K562 (cell line): ENCODE measurements at regions not wholly inside any gene's neighbourhood (a gene's known extent, or its start where the extent isn't known, plus 50 kb on each side); places are given as distances from the start of the nearest gene placed in this dataset.

Experiments
- ATAC-seq: fragments of 200-7000 bp; cut with Tn5 transposase; 3 replicates; pipeline ENCODE4 v1.9.1; 2020; ENCODE audit warnings: moderate library complexity
- BruUV-seq: library from RNA; stranded (reverse); fragments of 400-500 nt; replicated peaks from 2 replicates; lab custom pipeline; 2021; lab: Mats Ljungman, UMichigan
- CTCF ChIA-PET: fragments of 300-600 bp; formaldehyde crosslinking; extraction: SDS; loops from one replicate; lab custom pipeline; 2021; ENCODE audit warnings: low intra/inter-chr PET ratio; lab: Yijun Ruan, JAX
- POLR2A ChIA-PET: fragments of 300-600, 350-650 bp; sonication (Branson Sonifier 250); formaldehyde crosslinking; extraction: SDS; loops from one replicate; lab custom pipeline; 2021; ENCODE audit warnings: antibody characterized with exemption, inconsistent platforms; lab: Yijun Ruan, JAX
- DNase-seq, 4 experiments: peaks; one replicate each; pipeline versions ENCODE4 v3.0.0 to v3.0.0-alpha.2; 2011 to 2018; ENCODE audit warnings: low spot score in 3 of 4, mixed read lengths in 3 of 4; ENCODE audit errors: extremely low read depth in 1 of 4
- FAIRE-seq: peaks from 2 replicates; lab custom pipeline; 2011; peaks lifted over from hg19 to GRCh38; lab: Jason Lieb, UNC
- H2AFZ ChIP-seq: 2 replicates; pipeline ENCODE4 v1.6.0; 2011; ENCODE audit warnings: low read depth, low read length, control low read depth, inconsistent platforms
- H3K27ac ChIP-seq: fragments of 200-600 bp; 3 replicates; pipeline ENCODE4 v1.8.0; 2011; ENCODE audit warnings: low read depth, mild to moderate bottlenecking, control low read depth, inconsistent platforms, low read length, moderate library complexity, mixed read lengths; ENCODE audit errors: extremely low read depth
- H3K27me3 ChIP-seq, 2 experiments: fragments of 300-600 bp in 1 of 2; 2 replicates in 1 of 2; 3 replicates in 1 of 2; pipeline versions ENCODE4 v1.6.0 to v1.8.0; 2011; ENCODE audit warnings: inconsistent platforms in 2 of 2, low read length in 2 of 2, mild to moderate bottlenecking in 1 of 2, mixed read lengths in 1 of 2, moderate library complexity in 1 of 2; ENCODE audit not compliant: control insufficient read depth in 2 of 2, insufficient read depth in 2 of 2
- H3K36me3 ChIP-seq: fragments of 300-600 bp; 3 replicates; pipeline ENCODE4 v1.8.0; 2011; ENCODE audit warnings: mild to moderate bottlenecking, low read length, inconsistent platforms; ENCODE audit not compliant: control insufficient read depth, insufficient read depth
- H3K4me1 ChIP-seq, 2 experiments: fragments of 200-600 bp in 1 of 2; replicated peaks in 1 of 2; 2 replicates in 1 of 2; 3 replicates in 1 of 2; pipeline versions ENCODE4 v1.5.1 to v1.8.0; 2011; ENCODE audit warnings: inconsistent platforms in 2 of 2, low read length in 2 of 2, mild to moderate bottlenecking in 1 of 2, mixed read lengths in 1 of 2, moderate library complexity in 1 of 2; ENCODE audit not compliant: control insufficient read depth in 2 of 2, insufficient read depth in 2 of 2
- H3K4me2 ChIP-seq: 2 replicates; pipeline ENCODE4 v1.6.1; 2011; ENCODE audit warnings: low read length, control low read depth, inconsistent platforms, mixed read lengths; ENCODE audit not compliant: insufficient read depth
- H3K4me3 ChIP-seq: fragments of 200-600 bp; sonication (generic), shearing (Covaris generic); 2 replicates; pipeline ENCODE4 v1.5.1; 2016; ENCODE audit warnings: control low read depth, inconsistent platforms
- H3K79me2 ChIP-seq: fragments of 200-600 bp; 3 replicates; pipeline ENCODE4 v1.8.0; 2011; ENCODE audit warnings: low read length, inconsistent platforms; ENCODE audit not compliant: control insufficient read depth, insufficient read depth
- H3K9ac ChIP-seq, 2 experiments: 2 replicates each; pipeline versions ENCODE4 v1.6.0 to v1.6.1; 2011; ENCODE audit warnings: low read depth in 2 of 2, low read length in 2 of 2, control low read depth in 1 of 2, inconsistent platforms in 1 of 2, mild to moderate bottlenecking in 1 of 2, mixed read lengths in 1 of 2; ENCODE audit not compliant: insufficient read depth in 1 of 2
- H3K9me1 ChIP-seq: one replicate; pipeline ENCODE4 v1.6.0; 2011; ENCODE audit warnings: inconsistent platforms, mild to moderate bottlenecking, low read length, moderate library complexity; ENCODE audit not compliant: control insufficient read depth, insufficient read depth
- H3K9me3 ChIP-seq: replicated peaks from 2 replicates; pipeline ENCODE4 v1.5.1; 2011; ENCODE audit warnings: low read depth, low read length, inconsistent platforms; ENCODE audit not compliant: control insufficient read depth, insufficient read depth
- H4K20me1 ChIP-seq: replicated peaks from 2 replicates; pipeline ENCODE4 v1.6.1; 2011; ENCODE audit warnings: low read length, inconsistent platforms, mixed read lengths; ENCODE audit not compliant: control insufficient read depth, insufficient read depth
- CHD4 ChIP-seq: fragments of 200-600 bp; sonication (generic); IDR thresholded peaks from 3 replicates; pipeline ENCODE4 v1.6.1; 2012; ENCODE audit warnings: low read depth, mild to moderate bottlenecking, mixed read lengths, low read length, inconsistent platforms; ENCODE audit not compliant: insufficient read depth, insufficient replicate concordance, poor library complexity, severe bottlenecking
- CTCF ChIP-seq, 3 experiments: IDR thresholded peaks in 2 of 3; conservative IDR thresholded peaks in 1 of 3; 2 replicates each; pipeline ENCODE4 v1.5.1; 2011 to 2012; ENCODE audit warnings: low read length in 3 of 3, mild to moderate bottlenecking in 3 of 3, control low read depth in 2 of 3, improper control_type of control experiment in 1 of 3, inconsistent platforms in 1 of 3, low read depth in 1 of 3, mixed read lengths in 1 of 3, moderate library complexity in 1 of 3; ENCODE audit not compliant: insufficient read depth in 2 of 3
- ELF1 ChIP-seq: fragments of 200-800 bp; sonication (Bioruptor generic); IDR thresholded peaks from 2 replicates; pipeline ENCODE4 v1.6.1; 2016; ENCODE audit warnings: missing genetic modification characterization, missing compliant biosample characterization
- HMG20A ChIP-seq: fragments of 450-650 bp; formaldehyde crosslinking; conservative IDR thresholded peaks from 2 replicates; pipeline ENCODE4 v1.4.0; 2020; ENCODE audit warnings: mild to moderate bottlenecking, mixed read lengths
- SRSF9 ChIP-seq: fragments of 200-400 bp; formaldehyde crosslinking; IDR thresholded peaks from 2 replicates; pipeline ENCODE4 v1.6.1; 2017; ENCODE audit warnings: low read depth, low read length, borderline replicate concordance
- ZFP30 ChIP-seq: fragments of 250-450 bp; sonication (Bioruptor Pico); IDR thresholded peaks from 2 replicates; pipeline ENCODE4 v1.8.0; 2022; ENCODE audit warnings: moderate library complexity, mild to moderate bottlenecking, inconsistent platforms, borderline replicate concordance
- ZKSCAN1 ChIP-seq: fragments of 150-350 bp; IDR thresholded peaks from 2 replicates; pipeline ENCODE4 v1.6.1; 2016; ENCODE audit warnings: low read depth, low read length
- WGBS: fragments of 100-300 bp; shearing (Covaris generic); methylation state at CpG from one replicate; pipeline ENCODE4 v1.1.6; 2016; ENCODE audit warnings: low coverage, mixed read lengths; ENCODE audit not compliant: insufficient coverage; ENCODE audit errors: missing lambda C conversion rate; 5-methylcytosine and 5-hydroxymethylcytosine counted together
- in situ Hi-C: fragments of 300-500 bp; cut with MboI; formaldehyde crosslinking; loops from 4 replicates; pipeline ENCODE4 v1.15.0; 2018; ENCODE audit warnings: inconsistent platforms, mixed read lengths
- intact Hi-C: fragments of 100-400 bp; cut with micrococcal nuclease; formaldehyde crosslinking; loops from 2 replicates; pipeline ENCODE4 v1.14.2; 2022
- TF ChIP-seq, protein P1 (sequence below): fragments of 450-650 bp; IDR thresholded peaks from 2 replicates; pipeline ENCODE4 v1.6.1; 2016; ENCODE audit warnings: missing biosample characterization, missing genetic modification characterization
- TF ChIP-seq, protein P2 (sequence below): fragments of 250-450 bp; sonication (Bioruptor Pico); IDR thresholded peaks from 2 replicates; pipeline ENCODE4 v1.8.0; 2021; ENCODE audit warnings: moderate library complexity, mild to moderate bottlenecking, inconsistent platforms

DNA sequence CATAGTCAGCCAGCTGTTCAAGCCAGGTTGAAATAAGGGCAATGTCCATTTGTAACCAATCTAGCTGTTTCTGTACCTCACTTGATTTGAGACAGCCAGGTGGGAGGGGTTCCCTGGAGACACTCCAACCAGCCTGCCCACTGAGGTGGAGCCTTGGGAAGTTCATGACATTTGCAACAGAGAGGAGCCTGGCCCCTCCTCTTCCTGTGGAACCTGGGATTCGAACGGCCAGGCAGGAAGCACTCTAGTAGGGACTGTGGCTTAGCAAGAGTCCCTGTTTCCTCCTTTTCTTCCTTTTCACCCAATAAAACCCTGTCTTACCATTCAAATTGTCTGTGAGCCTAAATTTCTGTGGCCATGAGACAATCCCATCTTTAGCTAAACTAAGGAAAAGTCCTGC is 312.3 kb upstream of the NMUR2 start (continued):
- TF ChIP-seq, protein P1, sequence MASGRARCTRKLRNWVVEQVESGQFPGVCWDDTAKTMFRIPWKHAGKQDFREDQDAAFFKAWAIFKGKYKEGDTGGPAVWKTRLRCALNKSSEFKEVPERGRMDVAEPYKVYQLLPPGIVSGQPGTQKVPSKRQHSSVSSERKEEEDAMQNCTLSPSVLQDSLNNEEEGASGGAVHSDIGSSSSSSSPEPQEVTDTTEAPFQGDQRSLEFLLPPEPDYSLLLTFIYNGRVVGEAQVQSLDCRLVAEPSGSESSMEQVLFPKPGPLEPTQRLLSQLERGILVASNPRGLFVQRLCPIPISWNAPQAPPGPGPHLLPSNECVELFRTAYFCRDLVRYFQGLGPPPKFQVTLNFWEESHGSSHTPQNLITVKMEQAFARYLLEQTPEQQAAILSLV (tag), result no peak
- TF ChIP-seq ELF1 (no peak), ZFP30 (CRISPR knock-in tag) (no peak), SRSF9 (no peak)

GRCh38 chr5:152723482-152723881 is 318.4 kb upstream of the NMUR2 start:
- ATAC-seq, result no peak
- no peak for DNase-seq
- H3K4me2 ChIP-seq, result no peak overlapping the region
- H3K9me1 ChIP-seq, result no peaks in the 10 kb centered on the region
- no peaks in the 10 kb centered on the region for H3K36me3 ChIP-seq
- H3K27me3 ChIP-seq, result no peaks in the 10 kb centered on the region
- H4K20me1 ChIP-seq, result no peaks in the 10 kb centered on the region
- H3K9me3 ChIP-seq, result no peaks in the 10 kb centered on the region
- H3K27ac ChIP-seq, result no peak overlapping the region
- FAIRE-seq, result no peak
- no peak overlapping the region for H2AFZ ChIP-seq
- H3K79me2 ChIP-seq, result no peaks in the 10 kb centered on the region
- H3K9ac ChIP-seq, result no peak overlapping the region
- 0% methylated on average over 6 of the region's 6 CpGs for WGBS
- intact Hi-C loops (no loop called here), in situ Hi-C loops (no loop called here)
- no peak overlapping the region for H3K4me3 ChIP-seq
- TF ChIP-seq ZKSCAN1, result no peak
- no peak for TF ChIP-seq HMG20A
- no peak for TF ChIP-seq CHD4
- TF ChIP-seq CTCF (IDR thresholded peaks at IDR 0.05 in 2 of 3, conservative IDR thresholded peaks at IDR 0.05 in 1 of 3; ENCODE audit: insufficient read depth in 2 of 3, low read depth in 1 of 3, low read length in 3 of 3), result 0 out of 6 replicates have a peak, but pooled peaks of 1 of the 3 experiments have one; percentile 11
- TF ChIP-seq, protein P2, sequence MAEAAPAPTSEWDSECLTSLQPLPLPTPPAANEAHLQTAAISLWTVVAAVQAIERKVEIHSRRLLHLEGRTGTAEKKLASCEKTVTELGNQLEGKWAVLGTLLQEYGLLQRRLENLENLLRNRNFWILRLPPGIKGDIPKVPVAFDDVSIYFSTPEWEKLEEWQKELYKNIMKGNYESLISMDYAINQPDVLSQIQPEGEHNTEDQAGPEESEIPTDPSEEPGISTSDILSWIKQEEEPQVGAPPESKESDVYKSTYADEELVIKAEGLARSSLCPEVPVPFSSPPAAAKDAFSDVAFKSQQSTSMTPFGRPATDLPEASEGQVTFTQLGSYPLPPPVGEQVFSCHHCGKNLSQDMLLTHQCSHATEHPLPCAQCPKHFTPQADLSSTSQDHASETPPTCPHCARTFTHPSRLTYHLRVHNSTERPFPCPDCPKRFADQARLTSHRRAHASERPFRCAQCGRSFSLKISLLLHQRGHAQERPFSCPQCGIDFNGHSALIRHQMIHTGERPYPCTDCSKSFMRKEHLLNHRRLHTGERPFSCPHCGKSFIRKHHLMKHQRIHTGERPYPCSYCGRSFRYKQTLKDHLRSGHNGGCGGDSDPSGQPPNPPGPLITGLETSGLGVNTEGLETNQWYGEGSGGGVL (CRISPR knock-in tag), result no peak
- POLR2A ChIA-PET, result no interaction called here
- CTCF ChIA-PET, result no interaction called here
- H3K4me1 ChIP-seq, result no peaks in the 10 kb centered on the region
- BruUV-seq, result no TSS peak
